HPDE6-E6E7 (cell line): ENCODE measurements at regions not wholly inside any gene's neighbourhood (a gene's known extent, or its start where the extent isn't known, plus 50 kb on each side); places are given as distances from the start of the nearest gene placed in this dataset.

Experiments used
- DNase-seq: peaks from one replicate; pipeline ENCODE4 v3.0.0; 2011; ENCODE audit warnings: missing footprints; ENCODE audit errors: extremely low spot score

- no peak for DNase-seq
These were observed 131.1 kb downstream of the CRYBB2 start for GRCh38 chr22:25350551-25350971.

- no peak for DNase-seq
These were observed 132.3 kb downstream of the CRYBB2 start for GRCh38 chr22:25351631-25352293.

GRCh38 chr22:25352294-25352680 is 132.8 kb downstream of the CRYBB2 start:
- no peak for DNase-seq

- DNase-seq = no peak
These were observed 134.3 kb downstream of the CRYBB2 start for GRCh38 chr22:25353516-25354445.

- DNase-seq = no peak
These were observed 135.0 kb downstream of the CRYBB2 start for GRCh38 chr22:25354456-25354855.

GRCh38 chr22:25357132-25357455 is 137.7 kb downstream of the CRYBB2 start:
- DNase-seq = no peak

- DNase-seq = no peak
These were observed 138.4 kb downstream of the CRYBB2 start for GRCh38 chr22:25357606-25358420.

GRCh38 chr22:25358421-25359170 is 139.2 kb downstream of the CRYBB2 start:
- no peak for DNase-seq

- DNase-seq = no peak
These were observed 140.3 kb downstream of the CRYBB2 start for GRCh38 chr22:25359601-25360261.

- DNase-seq = no peak
These were observed 141.0 kb downstream of the CRYBB2 start for GRCh38 chr22:25360411-25360810.

- DNase-seq = no peak
These were observed 141.6 kb downstream of the CRYBB2 start for GRCh38 chr22:25360891-25361645.

GRCh38 chr22:25361899-25362214 is 142.4 kb downstream of the CRYBB2 start:
- no peak for DNase-seq

- peak; percentile 34 for DNase-seq
These were observed 142.9 kb downstream of the CRYBB2 start for GRCh38 chr22:25362215-25362882.

- DNase-seq = no peak
These were observed 143.4 kb downstream of the CRYBB2 start for GRCh38 chr22:25362883-25363240.

GRCh38 chr22:25363474-25363873 is 144.0 kb downstream of the CRYBB2 start:
- DNase-seq = no peak

- DNase-seq = no peak
These were observed 144.8 kb downstream of the CRYBB2 start for GRCh38 chr22:25364281-25364680.

- no peak for DNase-seq
These were observed 145.3 kb downstream of the CRYBB2 start for GRCh38 chr22:25364736-25365241.

- DNase-seq = no peak
These were observed 146.2 kb downstream of the CRYBB2 start for GRCh38 chr22:25365491-25366261.

GRCh38 chr22:25366408-25366807 is 147.0 kb downstream of the CRYBB2 start:
- no peak for DNase-seq
